ENCODE measurements at regions not wholly inside any gene's neighbourhood (a gene's known extent, or its start where the extent isn't known, plus 50 kb on each side); places are given as distances from the start of the nearest gene placed in this dataset.

GRCh38 chr11:126112547-126112946, 49.9 kb upstream of the CDON start:
- Histone ChIP-seq H2AFZ (ENCODE audit: low read length) (no peak overlapping the region), H3K9me3 (ENCODE audit: control insufficient read depth, low read depth, low read length) (no peaks in the 10 kb centered on the region), H4K20me1 (ENCODE audit: control insufficient read depth, insufficient read depth, insufficient read length) (no peaks in the 10 kb centered on the region), H3K18ac (ENCODE audit: insufficient read length, low read depth, low read length) (no peak overlapping the region), H4K5ac (ENCODE audit: insufficient read length, low read depth, low read length) (no peak overlapping the region), H3K79me1 (ENCODE audit: insufficient read depth, low read depth, low read length, poor library complexity, severe bottlenecking) (no peaks in the 10 kb centered on the region), H3K27me3 (ENCODE audit: insufficient read depth, low read length) (no peaks in the 10 kb centered on the region), H3K14ac (ENCODE audit: insufficient read depth, low read length) (no peak overlapping the region), H3K4me1 (ENCODE audit: insufficient read depth, low read length) (no peaks in the 10 kb centered on the region), H3K27ac (ENCODE audit: insufficient read length, low read depth, low read length) (no peak overlapping the region), H3K23ac (ENCODE audit: insufficient read length, low read depth, low read length) (no peak overlapping the region), H2BK12ac (ENCODE audit: insufficient read length, low read depth, low read length) (no peak overlapping the region), H3K23me2 (ENCODE audit: insufficient read length, low read depth, low read length, poor library complexity, severe bottlenecking) (no peaks in the 10 kb centered on the region), H3K4me2 (ENCODE audit: insufficient read depth, insufficient read length, low read length) (no peak overlapping the region), H3K9ac (ENCODE audit: extremely low read depth, insufficient read length, low read length) (no peak overlapping the region), H3K56ac (ENCODE audit: insufficient read length, low read depth, low read length) (no peak overlapping the region), H2AK5ac (ENCODE audit: insufficient read length, low read length) (no peak overlapping the region), H2BK15ac (ENCODE audit: low read depth, low read length) (no peak overlapping the region), H2BK120ac (ENCODE audit: low read depth, low read length, poor library complexity, severe bottlenecking) (no peak overlapping the region), H4K8ac (replicated peaks; ENCODE audit: insufficient read length, low read depth, low read length) (no peak overlapping the region), H2BK20ac (ENCODE audit: low read depth, low read length, poor library complexity, severe bottlenecking) (no peak overlapping the region), H4K91ac (ENCODE audit: insufficient read length, low read depth, low read length) (no peak overlapping the region), H3T11ph (ENCODE audit: low read length) (no peak overlapping the region), H2BK5ac (ENCODE audit: insufficient read length, low read length) (no peak overlapping the region), H3K4ac (ENCODE audit: low read depth, low read length) (no peak overlapping the region), H3K79me2 (ENCODE audit: insufficient read depth, low read length) (no peaks in the 10 kb centered on the region)
- no peak for TF ChIP-seq CTCF (conservative IDR thresholded peaks at IDR 0.05)
- H3K27me3 Mint-ChIP-seq (ENCODE audit: low read depth): peaks cover 1% of the 10 kb centered on the region; the same call in 1 of the 2 replicates
- DNase-seq: no peak
- peaks cover 0 to 3% of the 10 kb centered on the region in 2 experiments; a peak in 2 of 5 replicates for H3K9me3 Mint-ChIP-seq
- WGBS (ENCODE audit: extremely low coverage, insufficient read length, low lambda C conversion rate): no CpG with 5 or more reads among the region's 14 CpGs
- no peak overlapping the region for H3K4me3 Mint-ChIP-seq
- H3K36me3 Mint-ChIP-seq (ENCODE audit: insufficient read depth in 1 of 3, low read depth in 3 of 3): no peaks in the 10 kb centered on the region
- peak overlapping the region in 1 of 3 experiments; percentile 91; a peak in 1 of 7 replicates for H3K27ac Mint-ChIP-seq
- H3K4me1 Mint-ChIP-seq: peaks cover 3 to 15% of the 10 kb centered on the region in 2 experiments; a peak in 3 of 4 replicates

All from H9 (cell line).